A673 (cell line): ENCODE measurements at regions not wholly inside any gene's neighbourhood (a gene's known extent, or its start where the extent isn't known, plus 50 kb on each side); places are given as distances from the start of the nearest gene placed in this dataset.

ENCODE experiments used
- BruUV-seq: library from RNA; stranded (reverse); fragments of 400-500 nt; replicated peaks from 2 replicates; lab custom pipeline; 2021; lab: Mats Ljungman, UMichigan
- CTCF ChIA-PET: fragments of 300-600 bp; sonication (Branson Sonifier 250); formaldehyde crosslinking; loops from one replicate; lab custom pipeline; 2022; ENCODE audit warnings: antibody characterized with exemption; lab: Charles Lee
- POLR2A ChIA-PET: fragments of 300-600 bp; sonication (Branson Sonifier 250); formaldehyde crosslinking; loops from one replicate; lab custom pipeline; 2022; ENCODE audit warnings: antibody characterized with exemption; ENCODE audit not compliant: low non-redundant PET; lab: Charles Lee
- DNase-seq: peaks from one replicate; pipeline ENCODE4 v3.0.0-alpha.2; 2015; ENCODE audit warnings: low spot score
- H3K27ac ChIP-seq: fragments of 200-600 bp; sonication (generic); 2 replicates; pipeline ENCODE4 v1.5.1; 2016; ENCODE audit warnings: mixed run types, low read depth, mild to moderate bottlenecking, mixed read lengths, antibody characterized with exemption, low read length; ENCODE audit not compliant: poor library complexity, severe bottlenecking
- H3K27me3 ChIP-seq: fragments of 200-600 bp; sonication (generic); replicated peaks from 2 replicates; pipeline ENCODE4 v1.6.1; 2017; ENCODE audit warnings: mixed run types, low read depth, mild to moderate bottlenecking, mixed read lengths, antibody characterized with exemption, low read length; ENCODE audit not compliant: insufficient read depth, poor library complexity
- H3K36me3 ChIP-seq: fragments of 200-600 bp; sonication (generic); 2 replicates; pipeline ENCODE4 v1.6.1; 2016; ENCODE audit warnings: mixed run types, mild to moderate bottlenecking, mixed read lengths, antibody characterized with exemption, low read length; ENCODE audit not compliant: insufficient read depth, poor library complexity, severe bottlenecking
- H3K4me1 ChIP-seq: fragments of 200-600 bp; sonication (generic); 2 replicates; pipeline ENCODE4 v1.6.1; 2017; ENCODE audit warnings: mixed run types, mild to moderate bottlenecking, mixed read lengths, antibody characterized with exemption, low read length; ENCODE audit not compliant: insufficient read depth, poor library complexity, severe bottlenecking
- H3K4me3 ChIP-seq: fragments of 200-600 bp; sonication (generic); 2 replicates; pipeline ENCODE4 v1.5.1; 2016; ENCODE audit warnings: low read depth, mixed run types, mild to moderate bottlenecking, mixed read lengths, low read length; ENCODE audit not compliant: poor library complexity, severe bottlenecking
- H3K9me3 ChIP-seq: fragments of 200-600 bp; sonication (generic); 2 replicates; pipeline ENCODE4 v1.6.1; 2016; ENCODE audit warnings: mixed run types, low read depth, mild to moderate bottlenecking, mixed read lengths, antibody characterized with exemption, low read length; ENCODE audit not compliant: poor library complexity, severe bottlenecking
- CTCF ChIP-seq: fragments of 300-800, 200-600 bp; sonication (generic); conservative IDR thresholded peaks from 2 replicates; pipeline ENCODE4 v1.5.1; 2017; ENCODE audit warnings: low read depth, mild to moderate bottlenecking, antibody characterized with exemption, low read length, moderate library complexity, mixed read lengths
- EZH2 ChIP-seq: fragments of 200-600 bp; sonication (generic); IDR thresholded peaks from 2 replicates; pipeline ENCODE4 v1.6.1; 2017; ENCODE audit warnings: borderline replicate concordance, low read depth, mild to moderate bottlenecking, mixed read lengths, antibody characterized with exemption, low read length; ENCODE audit not compliant: poor library complexity, severe bottlenecking
- intact Hi-C: fragments of 100-400 bp; cut with micrococcal nuclease; formaldehyde crosslinking; loops from one replicate; pipeline ENCODE4 v1.10.0; 2022; ENCODE audit not compliant: unreplicated experiment

GRCh38 chr10:122768389-122768745 lies 68.7 kb upstream of the C10orf120 start:
- no peak for TF ChIP-seq CTCF
- no peak for TF ChIP-seq EZH2
- CTCF ChIA-PET: no interaction called here
- Histone ChIP-seq H3K36me3 (no peaks in the 10 kb centered on the region), H3K4me3 (no peak overlapping the region), H3K9me3 (no peaks in the 10 kb centered on the region), H3K4me1 (no peaks in the 10 kb centered on the region), H3K27ac (no peak overlapping the region), H3K27me3 (peaks cover 21% of the 10 kb centered on the region)
- POLR2A ChIA-PET: no interaction called here
- no TSS peak for BruUV-seq
- intact Hi-C loops: no loop called here
- no peak for DNase-seq

- ChIA-PET CTCF (no interaction called here), POLR2A (no interaction called here)
- H3K27me3 ChIP-seq: peaks cover 21% of the 10 kb centered on the region
- no peaks in the 10 kb centered on the region for H3K4me1 ChIP-seq
- no peak for DNase-seq
- no peaks in the 10 kb centered on the region for H3K9me3 ChIP-seq
- no TSS peak for BruUV-seq
- no peaks in the 10 kb centered on the region for H3K36me3 ChIP-seq
- no peak overlapping the region for H3K4me3 ChIP-seq
- intact Hi-C loops: no loop called here
- TF ChIP-seq EZH2: no peak
- TF ChIP-seq CTCF: no peak
- H3K27ac ChIP-seq: no peak overlapping the region
Observed at GRCh38 chr10:122767621-122768388, 68.2 kb upstream of the C10orf120 start.

GRCh38 chr10:122765412-122765811 lies 65.8 kb upstream of the C10orf120 start:
- Histone ChIP-seq H3K27me3 (peaks cover 33% of the 10 kb centered on the region), H3K9me3 (no peaks in the 10 kb centered on the region), H3K4me3 (no peak overlapping the region), H3K27ac (no peak overlapping the region), H3K4me1 (no peaks in the 10 kb centered on the region), H3K36me3 (no peaks in the 10 kb centered on the region)
- ChIA-PET POLR2A (no interaction called here), CTCF (no interaction called here)
- no peak for DNase-seq
- intact Hi-C loops: no loop called here
- no TSS peak for BruUV-seq
- no peak for TF ChIP-seq EZH2
- TF ChIP-seq CTCF: no peak
